ENCODE measurements at regions not wholly inside any gene's neighbourhood (a gene's known extent, or its start where the extent isn't known, plus 50 kb on each side); places are given as distances from the start of the nearest gene placed in this dataset. TPM values are rescaled to one million over a fixed set of nuclear protein-coding genes. Genes with fewer than 3 reads are reported as not detected.

- TF ChIP-seq BRD9 (IDR thresholded peaks at IDR 0.05; ENCODE audit: low read depth, partially characterized antibody) (no peak), ESRRA (IDR thresholded peaks at IDR 0.05; ENCODE audit: borderline replicate concordance, low read depth) (no peak)
Measured at GRCh38 chr7:57868771-57869483, 418.9 kb downstream of the ZNF716 start (continued).

Small RNA genes in the stretch of these regions (small RNA-seq; reads per million reads assigned to genes)
- gene AC023141.11: not detected
- not detected for gene AC023141.12
- gene AC023141.8: not detected
